K562 (cell line): ENCODE measurements at regions not wholly inside any gene's neighbourhood (a gene's known extent, or its start where the extent isn't known, plus 50 kb on each side); places are given as distances from the start of the nearest gene placed in this dataset.

Experiments
- MAFF ChIP-seq: IDR thresholded peaks from 2 replicates; pipeline ENCODE4 v1.6.1; 2012; ENCODE audit warnings: low read length, improper control_type of control experiment
- MIER1 ChIP-seq: fragments of 450-650 bp; IDR thresholded peaks from 2 replicates; pipeline ENCODE4 v1.6.1; 2016; ENCODE audit warnings: antibody characterized with exemption, mild to moderate bottlenecking, low read depth
- NFXL1 ChIP-seq: fragments of 450-650 bp; formaldehyde crosslinking; IDR thresholded peaks from 2 replicates; pipeline ENCODE4 v1.4.0; 2021; ENCODE audit warnings: mild to moderate bottlenecking

GRCh38 chr13:85204668-85205344, 594.4 kb downstream of the SLITRK6 start:
- TF ChIP-seq MAFF (no peak), MIER1 (no peak), NFXL1 (no peak)
